Fibroblast of lung (primary cell): ENCODE measurements at regions not wholly inside any gene's neighbourhood (a gene's known extent, or its start where the extent isn't known, plus 50 kb on each side); places are given as distances from the start of the nearest gene placed in this dataset.

Experiments
- DNase-seq, 2 donors: peaks; one replicate each; pipeline versions ENCODE4 v3.0.0 to v3.0.0-alpha.2; 2010; ENCODE audit warnings: low read depth in 2 of 2
- H2AFZ ChIP-seq: 2 replicates; pipeline ENCODE4 v1.5.1; 2012; ENCODE audit warnings: low read length, control low read depth, inconsistent platforms
- H3K27ac ChIP-seq: 2 replicates; pipeline ENCODE4 v1.5.1; 2011; ENCODE audit warnings: low read length, control low read depth; ENCODE audit not compliant: insufficient read depth
- H3K27me3 ChIP-seq: 2 replicates; pipeline ENCODE4 v1.5.1; 2011; ENCODE audit warnings: mild to moderate bottlenecking, low read length; ENCODE audit not compliant: control insufficient read depth, insufficient read depth
- H3K36me3 ChIP-seq: 2 replicates; pipeline ENCODE4 v1.5.1; 2011; ENCODE audit warnings: low read length; ENCODE audit not compliant: control insufficient read depth, insufficient read depth
- H3K4me1 ChIP-seq: 2 replicates; pipeline ENCODE4 v1.5.1; 2011; ENCODE audit warnings: low read length; ENCODE audit not compliant: control insufficient read depth, insufficient read depth; ENCODE audit errors: extremely low read depth
- H3K4me2 ChIP-seq: 2 replicates; pipeline ENCODE4 v1.5.1; 2011; ENCODE audit warnings: low read length, control low read depth; ENCODE audit not compliant: insufficient read depth; ENCODE audit errors: extremely low read depth
- H3K4me3 ChIP-seq, 4 experiments: fragments of 200-600 bp in 1 of 4; sonication (generic) in 1 of 4; replicated peaks in 1 of 4; 2 replicates each; pipeline ENCODE4 v1.5.1; 2011 to 2016; ENCODE audit warnings: low read length in 4 of 4, low read depth in 3 of 4, mild to moderate bottlenecking in 3 of 4, control low read depth in 2 of 4, inconsistent platforms in 1 of 4, mixed read lengths in 1 of 4; ENCODE audit not compliant: insufficient read depth in 1 of 4; ENCODE audit errors: control extremely low read depth in 1 of 4
- H3K79me2 ChIP-seq: 2 replicates; pipeline ENCODE4 v1.5.1; 2012; ENCODE audit warnings: mild to moderate bottlenecking, low read length, inconsistent platforms; ENCODE audit not compliant: control insufficient read depth, insufficient read depth
- H3K9ac ChIP-seq: 2 replicates; pipeline ENCODE4 v1.5.1; 2011; ENCODE audit warnings: mild to moderate bottlenecking, low read length, control low read depth; ENCODE audit not compliant: insufficient read depth
- H3K9me3 ChIP-seq: 2 replicates; pipeline ENCODE4 v1.5.1; 2012; ENCODE audit warnings: low read depth, low read length; ENCODE audit not compliant: control insufficient read depth, insufficient read depth
- H4K20me1 ChIP-seq: 2 replicates; pipeline ENCODE4 v1.5.1; 2011; ENCODE audit warnings: low read length; ENCODE audit not compliant: control insufficient read depth, insufficient read depth; ENCODE audit errors: extremely low read depth
- EZH2 ChIP-seq: IDR thresholded peaks from 2 replicates; pipeline ENCODE4 v1.5.1; 2012; ENCODE audit warnings: low read length, control low read depth, mild to moderate bottlenecking; ENCODE audit errors: missing control alignments
- TF ChIP-seq, protein P1 (sequence below), 2 donors: IDR thresholded peaks in 1 of 2; conservative IDR thresholded peaks in 1 of 2; 1 replicate in 1 of 2; 2 replicates in 1 of 2; pipeline ENCODE4 v1.5.1; 2011 to 2012; ENCODE audit warnings: low read length in 2 of 2, control low read depth in 1 of 2, inconsistent platforms in 1 of 2, low read depth in 1 of 2, mild to moderate bottlenecking in 1 of 2

GRCh38 chrY:19207048-19207447 lies 433.5 kb upstream of the HSFY2 start:
- H2AFZ ChIP-seq: no peak overlapping the region
- no peaks in the 10 kb centered on the region for H3K27me3 ChIP-seq
- DNase-seq: no peak
- TF ChIP-seq, protein P1, sequence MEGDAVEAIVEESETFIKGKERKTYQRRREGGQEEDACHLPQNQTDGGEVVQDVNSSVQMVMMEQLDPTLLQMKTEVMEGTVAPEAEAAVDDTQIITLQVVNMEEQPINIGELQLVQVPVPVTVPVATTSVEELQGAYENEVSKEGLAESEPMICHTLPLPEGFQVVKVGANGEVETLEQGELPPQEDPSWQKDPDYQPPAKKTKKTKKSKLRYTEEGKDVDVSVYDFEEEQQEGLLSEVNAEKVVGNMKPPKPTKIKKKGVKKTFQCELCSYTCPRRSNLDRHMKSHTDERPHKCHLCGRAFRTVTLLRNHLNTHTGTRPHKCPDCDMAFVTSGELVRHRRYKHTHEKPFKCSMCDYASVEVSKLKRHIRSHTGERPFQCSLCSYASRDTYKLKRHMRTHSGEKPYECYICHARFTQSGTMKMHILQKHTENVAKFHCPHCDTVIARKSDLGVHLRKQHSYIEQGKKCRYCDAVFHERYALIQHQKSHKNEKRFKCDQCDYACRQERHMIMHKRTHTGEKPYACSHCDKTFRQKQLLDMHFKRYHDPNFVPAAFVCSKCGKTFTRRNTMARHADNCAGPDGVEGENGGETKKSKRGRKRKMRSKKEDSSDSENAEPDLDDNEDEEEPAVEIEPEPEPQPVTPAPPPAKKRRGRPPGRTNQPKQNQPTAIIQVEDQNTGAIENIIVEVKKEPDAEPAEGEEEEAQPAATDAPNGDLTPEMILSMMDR (conservative IDR thresholded peaks at IDR 0.05 in 1 of 2, IDR thresholded peaks at IDR 0.05 in 1 of 2; ENCODE audit: low read depth in 1 of 2, low read length in 2 of 2): no peak
- no peak for TF ChIP-seq EZH2
- no peak overlapping the region for H3K4me3 ChIP-seq
- H3K9ac ChIP-seq: no peak overlapping the region
- no peaks in the 10 kb centered on the region for H4K20me1 ChIP-seq
- H3K4me1 ChIP-seq: no peaks in the 10 kb centered on the region
- H3K27ac ChIP-seq: no peak overlapping the region
- H3K4me2 ChIP-seq: no peak overlapping the region
- H3K36me3 ChIP-seq: no peaks in the 10 kb centered on the region
- H3K9me3 ChIP-seq: no peaks in the 10 kb centered on the region
- H3K79me2 ChIP-seq: no peaks in the 10 kb centered on the region

DNA sequence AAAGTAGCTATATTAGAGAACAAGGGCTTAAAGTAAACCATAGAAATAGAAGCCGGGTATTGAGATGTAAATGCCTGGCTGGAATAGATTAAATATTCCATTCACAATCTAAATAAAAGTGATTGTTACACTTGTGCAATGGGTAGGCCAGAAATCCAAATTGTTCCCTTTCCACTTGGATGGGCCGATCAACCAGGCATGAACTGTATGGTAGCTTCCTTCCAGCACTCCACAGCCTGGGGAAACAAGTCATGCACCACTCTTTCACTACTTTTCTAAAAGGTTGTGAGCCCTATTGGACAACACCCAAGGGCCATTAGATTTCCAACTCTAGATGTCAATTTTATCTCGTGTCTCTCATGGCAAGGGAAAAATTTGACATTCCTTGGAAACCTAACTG lies 407.3 kb upstream of the HSFY2 start:
- Histone ChIP-seq H3K4me3 (no peak overlapping the region), H4K20me1 (no peaks in the 10 kb centered on the region), H2AFZ (no peak overlapping the region), H3K79me2 (no peaks in the 10 kb centered on the region), H3K36me3 (no peaks in the 10 kb centered on the region), H3K9ac (no peak overlapping the region), H3K4me2 (no peak overlapping the region), H3K27me3 (no peaks in the 10 kb centered on the region), H3K4me1 (no peaks in the 10 kb centered on the region), H3K9me3 (no peaks in the 10 kb centered on the region), H3K27ac (no peak overlapping the region)
- TF ChIP-seq, protein P1 (conservative IDR thresholded peaks at IDR 0.05 in 1 of 2, IDR thresholded peaks at IDR 0.05 in 1 of 2; ENCODE audit: low read depth in 1 of 2, low read length in 2 of 2): no peak
- no peak for TF ChIP-seq EZH2
- no peak for DNase-seq

DNA sequence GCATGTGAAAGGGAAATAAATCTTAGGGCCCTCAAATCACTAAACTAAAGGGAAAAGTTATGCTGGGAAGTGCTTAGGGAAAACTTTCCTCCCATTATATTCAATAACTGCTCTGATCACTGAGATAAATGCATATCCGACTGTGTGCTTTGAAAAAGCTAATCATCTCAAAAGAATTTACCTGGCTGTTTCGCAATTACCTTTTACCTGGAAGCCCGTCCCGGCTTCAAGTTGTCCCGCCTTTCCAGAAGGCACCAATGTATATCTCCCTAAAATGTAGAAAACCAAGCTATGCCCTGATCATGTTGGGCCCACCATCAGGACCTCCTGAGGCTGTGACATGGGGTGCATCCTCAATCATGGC lies 394.6 kb upstream of the HSFY2 start:
- Histone ChIP-seq H3K4me1 (no peaks in the 10 kb centered on the region), H3K4me3 (no peak overlapping the region), H3K27ac (no peak overlapping the region), H3K9ac (no peak overlapping the region), H3K9me3 (no peaks in the 10 kb centered on the region), H2AFZ (no peak overlapping the region), H3K27me3 (no peaks in the 10 kb centered on the region), H3K4me2 (no peak overlapping the region), H3K36me3 (no peaks in the 10 kb centered on the region), H4K20me1 (no peaks in the 10 kb centered on the region), H3K79me2 (no peaks in the 10 kb centered on the region)
- no peak for DNase-seq
- TF ChIP-seq EZH2: no peak
- TF ChIP-seq, protein P1 (conservative IDR thresholded peaks at IDR 0.05 in 1 of 2, IDR thresholded peaks at IDR 0.05 in 1 of 2; ENCODE audit: low read depth in 1 of 2, low read length in 2 of 2): no peak
